ENCODE measurements at regions not wholly inside any gene's neighbourhood (a gene's known extent, or its start where the extent isn't known, plus 50 kb on each side); places are given as distances from the start of the nearest gene placed in this dataset.

DNA sequence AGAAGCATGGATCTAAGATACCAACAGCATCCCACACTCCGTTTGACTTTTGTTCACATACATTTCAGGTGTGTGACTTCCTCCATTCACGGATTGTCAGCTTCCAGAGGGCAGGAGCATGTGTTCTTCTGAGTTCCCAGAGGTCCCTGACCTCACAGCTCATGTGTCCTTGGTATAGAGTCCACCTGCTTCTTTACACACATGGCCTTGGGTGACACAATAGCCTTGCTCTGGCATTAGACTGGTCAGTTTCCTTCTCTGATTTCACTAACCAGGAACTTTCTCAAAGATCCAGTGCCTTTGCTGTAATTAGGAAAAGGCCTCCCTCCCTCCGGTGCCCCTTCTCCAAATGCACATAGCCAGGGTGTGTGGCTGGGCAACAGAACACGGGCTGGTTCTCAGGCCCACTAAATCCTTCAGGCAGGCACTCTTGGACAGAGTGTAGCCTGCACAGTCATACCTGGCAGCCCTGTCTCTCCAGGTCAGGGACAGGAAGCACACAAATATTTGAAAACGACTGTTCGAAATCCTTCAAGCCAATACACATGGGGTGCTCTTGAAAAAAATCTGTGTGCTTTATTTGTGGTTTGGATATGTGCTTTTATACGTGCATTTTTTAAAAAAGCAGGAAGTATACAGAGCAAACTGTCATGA is 81.1 kb downstream of the TRIM42 start:
- H3K4me1 ChIP-seq: no peaks in the 10 kb centered on the region
- H3K27me3 ChIP-seq: no peaks in the 10 kb centered on the region
- no peak overlapping the region for H3K27ac ChIP-seq
- H3K4me3 ChIP-seq: no peak overlapping the region
- no peaks in the 10 kb centered on the region for H3K36me3 ChIP-seq
- 59% methylated on average over 7 of the region's 7 CpGs for WGBS
- H3K9me3 ChIP-seq: no peaks in the 10 kb centered on the region
- TF ChIP-seq POLR2A (IDR thresholded peaks at IDR 0.05) (no peak), EP300 (IDR thresholded peaks at IDR 0.05) (no peak), POLR2AphosphoS5 (IDR thresholded peaks at IDR 0.05) (no peak)
- TF ChIP-seq, protein P1, sequence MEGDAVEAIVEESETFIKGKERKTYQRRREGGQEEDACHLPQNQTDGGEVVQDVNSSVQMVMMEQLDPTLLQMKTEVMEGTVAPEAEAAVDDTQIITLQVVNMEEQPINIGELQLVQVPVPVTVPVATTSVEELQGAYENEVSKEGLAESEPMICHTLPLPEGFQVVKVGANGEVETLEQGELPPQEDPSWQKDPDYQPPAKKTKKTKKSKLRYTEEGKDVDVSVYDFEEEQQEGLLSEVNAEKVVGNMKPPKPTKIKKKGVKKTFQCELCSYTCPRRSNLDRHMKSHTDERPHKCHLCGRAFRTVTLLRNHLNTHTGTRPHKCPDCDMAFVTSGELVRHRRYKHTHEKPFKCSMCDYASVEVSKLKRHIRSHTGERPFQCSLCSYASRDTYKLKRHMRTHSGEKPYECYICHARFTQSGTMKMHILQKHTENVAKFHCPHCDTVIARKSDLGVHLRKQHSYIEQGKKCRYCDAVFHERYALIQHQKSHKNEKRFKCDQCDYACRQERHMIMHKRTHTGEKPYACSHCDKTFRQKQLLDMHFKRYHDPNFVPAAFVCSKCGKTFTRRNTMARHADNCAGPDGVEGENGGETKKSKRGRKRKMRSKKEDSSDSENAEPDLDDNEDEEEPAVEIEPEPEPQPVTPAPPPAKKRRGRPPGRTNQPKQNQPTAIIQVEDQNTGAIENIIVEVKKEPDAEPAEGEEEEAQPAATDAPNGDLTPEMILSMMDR (IDR thresholded peaks at IDR 0.05): no peak
- DNase-seq (ENCODE audit: low spot score in 2 of 2): no peak

DNA sequence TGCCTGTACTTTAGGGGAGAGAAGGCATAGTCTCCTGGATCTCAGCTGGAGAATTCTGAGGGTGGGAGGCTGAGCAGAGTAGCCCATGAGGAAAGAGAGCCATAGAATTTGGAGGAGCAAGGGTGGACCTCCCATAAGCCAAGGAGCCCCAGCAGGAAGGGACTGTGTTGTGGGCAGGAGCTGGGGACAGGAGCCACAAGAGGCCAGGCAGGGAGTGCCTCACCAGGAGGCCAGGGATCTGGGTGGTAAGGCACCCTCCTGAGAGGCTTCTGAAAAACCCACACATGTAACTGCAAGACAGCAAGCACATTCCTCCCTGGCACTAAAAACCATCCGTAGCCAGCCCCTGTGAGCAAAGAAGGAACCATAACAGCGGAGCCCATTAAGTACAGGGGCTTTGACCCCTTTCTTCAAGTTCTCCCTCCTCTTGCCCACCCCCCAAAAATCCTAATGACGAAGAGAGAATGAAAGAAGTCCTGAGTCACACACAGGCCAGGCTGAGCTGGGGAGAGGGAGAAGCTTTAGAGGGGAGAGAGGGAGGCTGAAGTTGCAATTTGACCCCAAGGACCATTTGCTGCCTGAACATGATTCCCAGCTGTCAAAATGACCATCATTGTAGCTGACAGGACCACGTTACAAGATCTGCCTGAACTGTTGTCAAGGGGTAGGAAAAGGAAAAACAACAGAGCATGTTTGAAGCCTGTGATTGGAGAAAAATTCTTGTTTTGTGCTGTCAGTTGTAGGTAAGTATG is 82.6 kb downstream of the TRIM42 start:
- TF ChIP-seq POLR2A (IDR thresholded peaks at IDR 0.05) (no peak), EP300 (IDR thresholded peaks at IDR 0.05) (no peak), POLR2AphosphoS5 (IDR thresholded peaks at IDR 0.05) (no peak)
- TF ChIP-seq, protein P1 (IDR thresholded peaks at IDR 0.05): no peak
- Histone ChIP-seq H3K27ac (no peak overlapping the region), H3K4me1 (no peaks in the 10 kb centered on the region), H3K4me3 (no peak overlapping the region), H3K36me3 (no peaks in the 10 kb centered on the region), H3K27me3 (no peaks in the 10 kb centered on the region), H3K9me3 (no peaks in the 10 kb centered on the region)
- 74% methylated on average over 4 of the region's 4 CpGs for WGBS
- no peak for DNase-seq (ENCODE audit: low spot score in 2 of 2)

DNA sequence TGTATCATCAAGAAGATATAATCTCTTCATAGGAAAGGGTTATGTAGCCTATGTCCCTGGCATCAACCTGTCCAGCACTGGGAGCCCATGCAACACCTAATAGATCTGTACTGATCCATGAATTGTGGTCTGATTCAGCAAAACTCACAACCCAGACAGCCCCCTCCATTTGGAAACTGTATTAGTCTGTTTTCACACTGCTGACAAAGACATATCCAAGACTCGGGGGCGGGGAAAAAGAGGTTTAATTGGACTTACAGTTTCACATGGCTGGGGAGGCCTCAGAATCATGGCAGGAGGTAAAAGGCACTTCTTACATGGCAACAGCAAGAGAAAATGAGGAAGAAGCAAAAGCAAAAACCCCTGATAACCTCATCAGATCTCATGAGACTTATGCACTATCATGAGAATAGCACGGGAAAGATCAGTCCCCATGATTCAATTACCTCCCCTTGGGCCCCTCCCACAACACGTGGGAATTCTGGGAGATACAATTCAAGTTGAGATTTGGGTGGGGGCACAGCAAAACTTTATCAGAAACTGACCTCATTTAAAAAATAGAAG is 83.3 kb downstream of the TRIM42 start:
- no peaks in the 10 kb centered on the region for H3K4me1 ChIP-seq
- no peaks in the 10 kb centered on the region for H3K27me3 ChIP-seq
- no peaks in the 10 kb centered on the region for H3K9me3 ChIP-seq
- 74% methylated on average over 4 of the region's 4 CpGs for WGBS
- DNase-seq (ENCODE audit: low spot score in 2 of 2): no peak
- TF ChIP-seq EP300 (IDR thresholded peaks at IDR 0.05) (no peak), POLR2AphosphoS5 (IDR thresholded peaks at IDR 0.05) (no peak)
- no peak overlapping the region for H3K27ac ChIP-seq
- no peaks in the 10 kb centered on the region for H3K36me3 ChIP-seq
- H3K4me3 ChIP-seq: no peak overlapping the region

DNA sequence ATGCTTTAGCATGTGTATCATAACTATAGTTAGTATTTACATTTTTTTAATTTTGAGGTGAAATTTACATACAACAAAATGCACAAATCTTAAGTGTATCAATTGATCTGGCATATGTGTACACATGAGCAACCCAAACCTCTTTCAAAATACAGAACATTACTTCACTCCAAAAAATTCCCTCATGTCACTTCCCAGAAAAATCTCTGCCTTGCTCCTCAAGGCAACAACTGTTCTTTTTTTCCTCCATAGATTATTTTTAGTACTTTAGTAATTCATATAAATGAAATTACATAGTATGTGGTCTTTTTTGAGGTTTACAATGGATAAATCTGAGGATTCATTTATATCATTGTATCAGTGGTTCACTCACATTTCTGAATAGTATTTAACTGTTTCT is 84.9 kb downstream of the TRIM42 start:
- no peaks in the 10 kb centered on the region for H3K36me3 ChIP-seq
- H3K27me3 ChIP-seq: no peaks in the 10 kb centered on the region
- no peak for TF ChIP-seq POLR2A (IDR thresholded peaks at IDR 0.05)
- TF ChIP-seq, protein P1 (IDR thresholded peaks at IDR 0.05): no peak
- no peak for TF ChIP-seq POLR2AphosphoS5 (IDR thresholded peaks at IDR 0.05)
- TF ChIP-seq EP300 (IDR thresholded peaks at IDR 0.05): no peak
- no peak for DNase-seq (ENCODE audit: low spot score in 2 of 2)
- H3K4me1 ChIP-seq: no peaks in the 10 kb centered on the region
- H3K4me3 ChIP-seq: no peak overlapping the region
- H3K27ac ChIP-seq: no peak overlapping the region
- H3K9me3 ChIP-seq: no peaks in the 10 kb centered on the region

DNA sequence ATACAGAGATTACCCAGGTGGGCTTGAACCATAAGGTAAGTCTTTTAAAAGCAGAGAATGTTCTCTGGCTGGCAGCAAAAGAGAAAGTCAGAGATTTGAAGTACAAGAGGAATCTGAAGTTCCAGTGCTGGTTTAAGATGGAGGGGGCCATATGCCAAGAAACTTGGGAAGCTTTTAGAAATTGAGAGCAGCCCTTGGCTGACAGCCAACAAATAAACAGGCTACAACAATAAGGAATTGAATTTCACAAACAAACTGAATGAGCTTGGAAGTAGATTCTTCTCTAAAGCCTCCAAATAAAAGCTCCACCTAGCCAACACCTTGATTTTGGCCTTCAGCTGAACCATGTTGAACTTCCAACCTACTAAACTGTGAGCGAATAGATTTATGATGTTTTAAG is 85.7 kb downstream of the TRIM42 start:
- H3K9me3 ChIP-seq: no peaks in the 10 kb centered on the region
- WGBS: 80% methylated on average over 1 of the region's 1 CpG
- no peak overlapping the region for H3K4me3 ChIP-seq
- H3K4me1 ChIP-seq: no peaks in the 10 kb centered on the region
- no peaks in the 10 kb centered on the region for H3K36me3 ChIP-seq
- DNase-seq (ENCODE audit: low spot score in 2 of 2): no peak
- no peaks in the 10 kb centered on the region for H3K27me3 ChIP-seq
- no peak overlapping the region for H3K27ac ChIP-seq
- TF ChIP-seq POLR2A (IDR thresholded peaks at IDR 0.05): no peak

DNA sequence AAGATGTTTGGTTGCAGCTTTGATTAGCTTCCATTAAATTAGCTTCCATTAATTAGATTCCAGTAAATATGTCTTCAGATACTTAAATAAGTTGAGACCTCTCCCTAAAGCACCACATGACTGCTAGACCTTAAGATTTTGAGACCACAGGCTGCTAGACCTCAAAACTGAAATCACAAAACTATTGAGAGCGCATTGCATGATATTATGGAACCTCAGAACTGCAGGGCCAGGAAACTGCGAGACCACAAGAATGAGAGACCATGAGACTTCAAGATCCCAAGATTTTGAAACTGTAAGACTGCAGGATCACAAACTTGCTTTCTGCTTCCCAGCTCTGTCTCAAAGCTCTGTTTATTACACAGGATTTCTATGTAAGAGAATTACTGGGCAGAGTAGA is 87.4 kb downstream of the TRIM42 start:
- 90% methylated on average over 2 of the region's 2 CpGs for WGBS
- Histone ChIP-seq H3K9me3 (no peaks in the 10 kb centered on the region), H3K27me3 (no peaks in the 10 kb centered on the region), H3K27ac (no peak overlapping the region), H3K4me3 (no peak overlapping the region), H3K4me1 (no peaks in the 10 kb centered on the region), H3K36me3 (no peaks in the 10 kb centered on the region)
- DNase-seq (ENCODE audit: low spot score in 2 of 2): no peak
- TF ChIP-seq POLR2A (IDR thresholded peaks at IDR 0.05): no peak
- TF ChIP-seq, protein P1 (IDR thresholded peaks at IDR 0.05): no peak
- no peak for TF ChIP-seq EP300 (IDR thresholded peaks at IDR 0.05)
- no peak for TF ChIP-seq POLR2AphosphoS5 (IDR thresholded peaks at IDR 0.05)

Measured in suprapubic skin (tissue), 4 donors.